ENCODE measurements at regions not wholly inside any gene's neighbourhood (a gene's known extent, or its start where the extent isn't known, plus 50 kb on each side); places are given as distances from the start of the nearest gene placed in this dataset.

DNA sequence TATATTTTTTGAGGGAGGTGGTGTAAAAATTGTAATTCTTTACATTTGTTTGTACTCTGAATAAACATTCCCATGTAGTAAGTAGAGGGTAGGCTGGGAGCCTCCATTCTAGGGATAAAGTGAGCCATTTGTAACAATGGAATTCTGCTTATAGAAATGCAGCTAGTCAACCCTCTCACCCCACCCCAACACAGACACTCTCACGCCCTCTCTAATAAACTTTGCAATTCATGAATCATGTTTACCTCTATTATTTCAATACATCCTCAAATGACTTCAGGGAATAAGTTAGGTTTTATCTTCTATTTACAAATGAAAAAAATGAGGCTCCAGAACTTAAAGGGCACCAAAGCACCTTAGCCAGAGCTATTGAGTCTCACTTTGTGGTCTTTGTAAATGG lies 56.5 kb upstream of the PDZRN3 start (continued):
- TF ChIP-seq USF2 (IDR thresholded peaks at IDR 0.05): no peak
- TF ChIP-seq KDM5A (IDR thresholded peaks at IDR 0.05): no peak
- TF ChIP-seq CHD2 (IDR thresholded peaks at IDR 0.05; ENCODE audit: low read length, partially characterized antibody): no peak

DNA sequence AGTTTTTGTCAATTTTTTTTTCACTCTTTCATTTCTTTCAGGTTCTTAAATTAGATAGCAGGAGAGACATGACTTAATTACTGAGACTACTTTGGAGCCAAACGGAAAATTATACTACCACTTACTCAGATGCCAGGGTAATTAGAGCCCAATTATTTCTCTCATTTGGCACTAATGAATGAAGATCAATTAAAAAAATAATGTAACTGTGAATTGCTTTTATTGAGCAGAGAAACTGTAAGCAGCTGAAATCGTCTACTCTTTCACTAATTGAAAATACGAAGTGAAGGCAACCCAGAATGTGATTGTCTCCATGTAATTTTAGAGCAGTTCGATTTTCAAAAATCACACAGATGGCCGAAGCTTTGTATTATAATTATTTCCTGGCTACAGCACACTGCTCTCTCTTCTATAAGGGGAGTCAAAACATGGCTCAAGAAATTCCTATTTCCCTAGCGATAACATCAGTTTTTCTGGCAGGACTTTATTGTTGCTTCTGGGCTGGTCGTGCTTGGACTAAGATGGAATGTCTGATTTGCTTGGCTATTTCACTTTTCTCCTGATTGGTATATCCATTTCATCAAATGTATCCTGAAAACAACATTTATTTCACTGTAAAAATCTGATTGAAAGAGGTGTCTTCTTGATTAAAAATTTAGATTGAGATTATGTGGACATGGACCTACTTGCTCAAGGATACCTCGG lies 55.8 kb upstream of the PDZRN3 start:
- no peak for FAIRE-seq
- WGBS (ENCODE audit: missing lambda C conversion rate): 13% methylated on average over 8 of the region's 8 CpGs
- H3K27ac ChIP-seq: no peak overlapping the region
- no peak for DNase-seq (ENCODE audit: low read depth in 1 of 2, low spot score in 1 of 2)
- H3K4me3 ChIP-seq: no peak overlapping the region
- no peaks in the 10 kb centered on the region for H3K4me1 ChIP-seq
- ChIA-PET POLR2A (no interaction called here), CTCF (no interaction called here)
- H3K9me3 ChIP-seq: no peaks in the 10 kb centered on the region
- ATAC-seq: no peak
- no peak for TF ChIP-seq BHLHE40 (IDR thresholded peaks at IDR 0.05; ENCODE audit: low read depth, low read length)
- no peak for TF ChIP-seq HOXA7 (CRISPR knock-in tag; IDR thresholded peaks at IDR 0.05)
- TF ChIP-seq, protein P1, sequence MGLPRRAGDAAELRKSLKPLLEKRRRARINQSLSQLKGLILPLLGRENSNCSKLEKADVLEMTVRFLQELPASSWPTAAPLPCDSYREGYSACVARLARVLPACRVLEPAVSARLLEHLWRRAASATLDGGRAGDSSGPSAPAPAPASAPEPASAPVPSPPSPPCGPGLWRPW (IDR thresholded peaks at IDR 0.05): no peak
- TF ChIP-seq USF2 (IDR thresholded peaks at IDR 0.05): no peak
- no peak for TF ChIP-seq EHF (CRISPR knock-in tag; IDR thresholded peaks at IDR 0.05)
- TF ChIP-seq RAD21 (conservative IDR thresholded peaks at IDR 0.05 in 1 of 2, IDR thresholded peaks at IDR 0.05 in 1 of 2): no peak
- TF ChIP-seq KDM1A (IDR thresholded peaks at IDR 0.05; ENCODE audit: low read depth): no peak
- no peak for TF ChIP-seq SMC3 (IDR thresholded peaks at IDR 0.05)
- TF ChIP-seq CHD2 (IDR thresholded peaks at IDR 0.05; ENCODE audit: low read length, partially characterized antibody): no peak
- TF ChIP-seq NR3C1 (IDR thresholded peaks at IDR 0.05): no peak
- TF ChIP-seq RCOR1 (IDR thresholded peaks at IDR 0.05; ENCODE audit: low read depth, low read length): no peak
- TF ChIP-seq, protein P2, sequence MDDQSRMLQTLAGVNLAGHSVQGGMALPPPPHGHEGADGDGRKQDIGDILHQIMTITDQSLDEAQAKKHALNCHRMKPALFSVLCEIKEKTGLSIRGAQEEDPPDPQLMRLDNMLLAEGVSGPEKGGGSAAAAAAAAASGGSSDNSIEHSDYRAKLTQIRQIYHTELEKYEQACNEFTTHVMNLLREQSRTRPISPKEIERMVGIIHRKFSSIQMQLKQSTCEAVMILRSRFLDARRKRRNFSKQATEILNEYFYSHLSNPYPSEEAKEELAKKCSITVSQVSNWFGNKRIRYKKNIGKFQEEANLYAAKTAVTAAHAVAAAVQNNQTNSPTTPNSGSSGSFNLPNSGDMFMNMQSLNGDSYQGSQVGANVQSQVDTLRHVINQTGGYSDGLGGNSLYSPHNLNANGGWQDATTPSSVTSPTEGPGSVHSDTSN (IDR thresholded peaks at IDR 0.05): no peak
- TF ChIP-seq SREBF2 (IDR thresholded peaks at IDR 0.05): no peak
- TF ChIP-seq POLR2A (IDR thresholded peaks at IDR 0.05; ENCODE audit: low read length): no peak
- TF ChIP-seq ZSCAN20 (CRISPR knock-in tag; IDR thresholded peaks at IDR 0.05): no peak
- TF ChIP-seq, protein P3, sequence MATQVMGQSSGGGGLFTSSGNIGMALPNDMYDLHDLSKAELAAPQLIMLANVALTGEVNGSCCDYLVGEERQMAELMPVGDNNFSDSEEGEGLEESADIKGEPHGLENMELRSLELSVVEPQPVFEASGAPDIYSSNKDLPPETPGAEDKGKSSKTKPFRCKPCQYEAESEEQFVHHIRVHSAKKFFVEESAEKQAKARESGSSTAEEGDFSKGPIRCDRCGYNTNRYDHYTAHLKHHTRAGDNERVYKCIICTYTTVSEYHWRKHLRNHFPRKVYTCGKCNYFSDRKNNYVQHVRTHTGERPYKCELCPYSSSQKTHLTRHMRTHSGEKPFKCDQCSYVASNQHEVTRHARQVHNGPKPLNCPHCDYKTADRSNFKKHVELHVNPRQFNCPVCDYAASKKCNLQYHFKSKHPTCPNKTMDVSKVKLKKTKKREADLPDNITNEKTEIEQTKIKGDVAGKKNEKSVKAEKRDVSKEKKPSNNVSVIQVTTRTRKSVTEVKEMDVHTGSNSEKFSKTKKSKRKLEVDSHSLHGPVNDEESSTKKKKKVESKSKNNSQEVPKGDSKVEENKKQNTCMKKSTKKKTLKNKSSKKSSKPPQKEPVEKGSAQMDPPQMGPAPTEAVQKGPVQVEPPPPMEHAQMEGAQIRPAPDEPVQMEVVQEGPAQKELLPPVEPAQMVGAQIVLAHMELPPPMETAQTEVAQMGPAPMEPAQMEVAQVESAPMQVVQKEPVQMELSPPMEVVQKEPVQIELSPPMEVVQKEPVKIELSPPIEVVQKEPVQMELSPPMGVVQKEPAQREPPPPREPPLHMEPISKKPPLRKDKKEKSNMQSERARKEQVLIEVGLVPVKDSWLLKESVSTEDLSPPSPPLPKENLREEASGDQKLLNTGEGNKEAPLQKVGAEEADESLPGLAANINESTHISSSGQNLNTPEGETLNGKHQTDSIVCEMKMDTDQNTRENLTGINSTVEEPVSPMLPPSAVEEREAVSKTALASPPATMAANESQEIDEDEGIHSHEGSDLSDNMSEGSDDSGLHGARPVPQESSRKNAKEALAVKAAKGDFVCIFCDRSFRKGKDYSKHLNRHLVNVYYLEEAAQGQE (IDR thresholded peaks at IDR 0.05): no peak
- TF ChIP-seq ELK1 (IDR thresholded peaks at IDR 0.05; ENCODE audit: low read depth, low read length): no peak
- H3K4me2 ChIP-seq: no peak overlapping the region
